ENCODE measurements at regions not wholly inside any gene's neighbourhood (a gene's known extent, or its start where the extent isn't known, plus 50 kb on each side); places are given as distances from the start of the nearest gene placed in this dataset.

- no peak overlapping the region for H3K4me3 ChIP-seq (replicated peaks; ENCODE audit: low read depth, low read length)
- DNase-seq (ENCODE audit: low read depth), result no peak
- TF ChIP-seq, protein P1, sequence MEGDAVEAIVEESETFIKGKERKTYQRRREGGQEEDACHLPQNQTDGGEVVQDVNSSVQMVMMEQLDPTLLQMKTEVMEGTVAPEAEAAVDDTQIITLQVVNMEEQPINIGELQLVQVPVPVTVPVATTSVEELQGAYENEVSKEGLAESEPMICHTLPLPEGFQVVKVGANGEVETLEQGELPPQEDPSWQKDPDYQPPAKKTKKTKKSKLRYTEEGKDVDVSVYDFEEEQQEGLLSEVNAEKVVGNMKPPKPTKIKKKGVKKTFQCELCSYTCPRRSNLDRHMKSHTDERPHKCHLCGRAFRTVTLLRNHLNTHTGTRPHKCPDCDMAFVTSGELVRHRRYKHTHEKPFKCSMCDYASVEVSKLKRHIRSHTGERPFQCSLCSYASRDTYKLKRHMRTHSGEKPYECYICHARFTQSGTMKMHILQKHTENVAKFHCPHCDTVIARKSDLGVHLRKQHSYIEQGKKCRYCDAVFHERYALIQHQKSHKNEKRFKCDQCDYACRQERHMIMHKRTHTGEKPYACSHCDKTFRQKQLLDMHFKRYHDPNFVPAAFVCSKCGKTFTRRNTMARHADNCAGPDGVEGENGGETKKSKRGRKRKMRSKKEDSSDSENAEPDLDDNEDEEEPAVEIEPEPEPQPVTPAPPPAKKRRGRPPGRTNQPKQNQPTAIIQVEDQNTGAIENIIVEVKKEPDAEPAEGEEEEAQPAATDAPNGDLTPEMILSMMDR (IDR thresholded peaks at IDR 0.05; ENCODE audit: low read length, missing control alignments), result no peak
Measured at GRCh38 chrX:147468600-147468999, 443.1 kb upstream of the FMR1 start.

DNA sequence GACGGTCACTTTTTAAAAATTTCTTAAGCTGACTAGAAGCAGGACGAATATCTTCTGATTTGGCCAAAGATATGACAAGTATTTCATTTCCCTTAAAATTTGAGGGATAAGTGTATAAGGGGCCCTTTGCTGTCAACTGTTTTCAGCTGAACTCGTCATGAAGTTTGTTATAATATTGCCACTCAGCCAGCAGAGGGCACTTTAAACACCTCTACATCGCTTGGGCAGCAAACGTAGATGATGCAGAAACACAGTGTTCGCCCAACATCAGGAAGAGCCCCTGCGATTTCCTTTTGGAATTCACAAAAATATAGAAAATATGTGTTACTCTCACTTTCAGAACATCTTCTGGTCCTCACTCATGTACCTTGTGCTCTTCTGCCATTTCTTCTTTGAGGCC lies 435.7 kb upstream of the FMR1 start:
- peak; percentile 0 for DNase-seq (ENCODE audit: low read depth)
- H3K4me3 ChIP-seq (replicated peaks; ENCODE audit: low read depth, low read length), result no peak overlapping the region
- TF ChIP-seq, protein P1 (IDR thresholded peaks at IDR 0.05; ENCODE audit: low read length, missing control alignments), result no peak

- DNase-seq (ENCODE audit: low read depth), result no peak
- TF ChIP-seq, protein P1 (IDR thresholded peaks at IDR 0.05; ENCODE audit: low read length, missing control alignments), result no peak
- H3K4me3 ChIP-seq (replicated peaks; ENCODE audit: low read depth, low read length), result no peak overlapping the region
Measured at GRCh38 chrX:147478899-147479298, 432.8 kb upstream of the FMR1 start.

GRCh38 chrX:147485207-147485606 lies 426.5 kb upstream of the FMR1 start:
- no peak for DNase-seq (ENCODE audit: low read depth)
- TF ChIP-seq, protein P1 (IDR thresholded peaks at IDR 0.05; ENCODE audit: low read length, missing control alignments), result no peak
- H3K4me3 ChIP-seq (replicated peaks; ENCODE audit: low read depth, low read length), result no peak overlapping the region

GRCh38 chrX:147494365-147494764 lies 417.4 kb upstream of the FMR1 start:
- no peak overlapping the region for H3K4me3 ChIP-seq (replicated peaks; ENCODE audit: low read depth, low read length)
- TF ChIP-seq, protein P1 (IDR thresholded peaks at IDR 0.05; ENCODE audit: low read length, missing control alignments), result no peak
- no peak for DNase-seq (ENCODE audit: low read depth)

DNA sequence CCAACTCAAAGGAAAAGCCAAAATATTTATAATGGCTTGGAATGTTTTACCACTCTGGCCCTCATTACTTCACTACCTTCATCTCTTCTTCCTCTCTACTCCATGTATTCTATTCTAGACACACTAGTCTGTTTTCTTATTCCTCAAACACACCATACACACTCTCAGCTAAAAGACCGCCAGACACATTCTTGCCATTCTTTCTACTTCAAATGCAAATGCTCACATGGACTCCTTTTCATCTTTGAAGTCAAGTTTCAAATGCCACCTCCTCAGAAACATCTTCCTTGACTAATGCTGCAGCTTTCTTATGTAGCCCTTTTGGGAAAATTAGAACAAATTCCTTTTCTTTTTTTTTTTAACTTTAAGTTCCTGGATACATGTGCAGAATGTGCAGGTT lies 412.9 kb upstream of the FMR1 start:
- DNase-seq (ENCODE audit: low read depth), result no peak
- H3K4me3 ChIP-seq (replicated peaks; ENCODE audit: low read depth, low read length), result no peak overlapping the region

DNA sequence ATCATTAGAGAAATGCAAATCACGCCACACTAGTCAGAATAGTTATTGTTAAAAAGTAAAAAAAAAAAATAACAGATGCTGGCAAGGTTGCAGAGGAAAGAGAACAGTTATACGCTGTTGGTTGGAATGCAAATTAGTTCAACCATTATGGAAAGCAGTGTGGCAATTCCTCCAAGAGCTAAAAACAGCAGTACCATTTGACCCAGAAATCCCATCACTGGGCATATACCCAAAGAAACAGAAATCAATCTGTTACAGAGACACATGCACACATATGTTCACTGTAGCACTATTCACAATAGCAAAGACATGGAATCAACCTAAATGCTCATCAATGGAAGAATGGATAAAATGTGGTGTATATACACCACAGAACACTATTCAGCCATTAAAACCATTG lies 388.7 kb upstream of the FMR1 start:
- TF ChIP-seq, protein P1 (IDR thresholded peaks at IDR 0.05; ENCODE audit: low read length, missing control alignments), result no peak
- no peak overlapping the region for H3K4me3 ChIP-seq (replicated peaks; ENCODE audit: low read depth, low read length)
- DNase-seq (ENCODE audit: low read depth), result no peak

More for the DNA sequence above, 412.9 kb upstream of the FMR1 start:
- TF ChIP-seq, protein P1 (IDR thresholded peaks at IDR 0.05; ENCODE audit: low read length, missing control alignments), result no peak

Measured in fibroblast of pulmonary artery (primary cell).